Testis (tissue), 2 donors: ENCODE measurements at regions not wholly inside any gene's neighbourhood (a gene's known extent, or its start where the extent isn't known, plus 50 kb on each side); places are given as distances from the start of the nearest gene placed in this dataset.

ENCODE experiments used
- CTCF ChIP-seq, 3 experiments: fragments of 450-650 bp in 2 of 3; fragments of 200-600 bp in 1 of 3; sonication (generic) in 1 of 3; IDR thresholded peaks; one replicate each; pipeline ENCODE4 v1.5.1; 2016 to 2019; ENCODE audit warnings: antibody characterized with exemption in 3 of 3, mild to moderate bottlenecking in 2 of 3, moderate library complexity in 1 of 3
- POLR2A ChIP-seq: fragments of 450-650 bp; IDR thresholded peaks from one replicate; pipeline ENCODE4 v1.6.1; 2017; ENCODE audit warnings: antibody characterized with exemption, mild to moderate bottlenecking, moderate library complexity

- peak; percentile 46 to 86 (median 49) for TF ChIP-seq CTCF (IDR thresholded peaks at IDR 0.05)
- no peak for TF ChIP-seq POLR2A
These were observed 214.5 kb downstream of the ZIC4 start for GRCh38 chr3:147191795-147192385.
